ENCODE measurements at regions not wholly inside any gene's neighbourhood (a gene's known extent, or its start where the extent isn't known, plus 50 kb on each side); places are given as distances from the start of the nearest gene placed in this dataset.

- TF ChIP-seq CTCF (IDR thresholded peaks at IDR 0.05) (no peak), POLR2A (IDR thresholded peaks at IDR 0.05) (no peak), POLR2AphosphoS5 (IDR thresholded peaks at IDR 0.05) (no peak), EP300 (IDR thresholded peaks at IDR 0.05) (no peak)
Observed at GRCh38 chr10:84089162-84089561, 50.1 kb upstream of the GHITM start.
